HG03196 (cell line): ENCODE measurements at regions not wholly inside any gene's neighbourhood (a gene's known extent, or its start where the extent isn't known, plus 50 kb on each side); places are given as distances from the start of the nearest gene placed in this dataset.
"Not testable (repeated sequence)": the region's sequence is repeated elsewhere in the genome, so short reads cannot be mapped to it uniquely, and the experiment has no call there.

Experiments
- ATAC-seq: cut with Tn5 transposase; IDR thresholded peaks from one replicate; pipeline ENCODE4 v1.9.1; 2021; ENCODE audit not compliant: unreplicated experiment

DNA sequence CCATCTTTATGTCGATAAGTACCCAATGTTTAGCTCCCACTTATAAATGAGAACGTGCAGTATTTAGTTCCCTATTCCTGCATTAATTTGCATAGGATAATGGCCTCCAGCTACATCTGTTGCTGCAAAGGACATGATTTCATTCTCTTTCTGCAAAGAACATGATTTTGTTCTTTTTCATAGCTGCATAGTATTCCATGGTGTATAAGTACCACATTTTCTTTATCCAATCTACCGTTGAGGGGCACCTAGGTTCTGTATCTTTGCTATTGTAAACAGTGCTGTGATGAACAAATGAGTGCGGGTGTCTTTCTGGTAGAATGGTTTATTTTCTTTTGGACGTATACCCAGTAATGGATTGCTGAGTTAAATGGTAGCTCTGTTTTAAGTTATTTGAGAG, 63.0 kb downstream of the HLX start:
- ATAC-seq, result no peak

DNA sequence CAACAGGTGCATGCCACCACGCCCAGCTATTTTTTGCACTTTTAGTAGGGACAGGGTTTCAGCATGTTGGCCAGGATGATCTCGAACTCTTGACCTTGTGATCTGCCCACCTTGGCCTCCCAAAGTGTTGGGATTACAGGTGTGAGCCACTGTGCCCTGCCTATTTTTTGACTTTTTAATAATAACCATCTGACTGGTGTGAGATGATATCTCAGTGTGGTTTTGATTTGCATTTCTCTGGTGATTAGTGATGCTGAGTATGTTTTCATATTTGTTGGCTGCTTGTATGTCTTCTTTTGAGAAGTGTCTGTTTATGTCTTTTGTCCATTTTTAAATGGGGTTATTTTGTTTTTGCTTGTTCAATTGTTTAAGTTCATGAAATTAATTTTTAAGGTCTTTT, 63.7 kb downstream of the HLX start:
- not testable (repeated sequence) for ATAC-seq

DNA sequence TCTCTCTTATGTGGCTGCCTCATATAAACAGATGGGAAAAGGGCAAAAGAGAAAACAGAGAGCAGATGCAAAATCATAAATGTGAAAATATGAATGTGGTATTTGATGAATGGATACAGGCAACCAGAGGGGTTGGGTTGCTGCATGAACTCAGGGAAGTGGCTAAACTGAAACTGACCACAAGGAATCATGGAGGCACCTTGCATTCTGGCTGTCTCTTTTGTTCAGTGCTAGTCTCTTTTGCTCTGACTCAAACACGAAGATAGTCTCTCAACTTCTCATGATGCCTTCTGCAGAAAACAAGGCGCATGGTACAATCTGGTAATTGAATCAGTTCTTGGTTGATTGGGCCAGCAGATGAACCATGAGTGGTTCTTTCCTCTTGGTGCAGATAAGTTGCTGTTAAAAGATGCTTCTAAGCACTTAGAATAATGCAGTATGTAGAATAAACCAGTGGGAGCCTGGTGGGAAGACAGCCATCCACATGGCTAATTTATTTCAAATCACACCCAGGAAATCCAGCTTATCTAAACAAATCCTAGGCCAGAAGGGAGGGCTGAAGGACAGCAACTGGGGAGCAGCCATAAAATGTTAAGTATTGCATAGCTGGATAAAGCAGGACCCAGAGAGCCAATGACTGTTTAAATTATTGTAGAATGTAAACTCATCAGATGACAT, 64.2 kb downstream of the HLX start:
- no peak for ATAC-seq

DNA sequence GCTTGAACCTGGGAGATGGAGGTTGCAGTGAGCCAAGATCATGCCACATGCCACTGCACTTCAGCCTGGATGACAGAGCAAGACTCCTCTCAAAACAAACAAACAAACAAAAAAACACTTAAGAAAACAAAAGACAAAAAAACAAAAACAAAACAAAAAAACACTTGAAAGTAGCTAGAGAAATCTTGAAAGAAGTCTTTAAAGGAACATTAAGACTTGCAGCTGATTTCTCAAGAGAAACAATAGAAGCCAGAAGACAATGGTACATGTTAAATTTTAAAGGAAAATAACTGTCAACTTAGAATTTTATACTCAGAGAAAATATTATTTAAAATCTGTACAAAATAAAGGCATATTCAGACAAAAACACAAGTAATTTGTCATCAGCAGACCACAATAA, 71.3 kb downstream of the HLX start:
- no peak for ATAC-seq

DNA sequence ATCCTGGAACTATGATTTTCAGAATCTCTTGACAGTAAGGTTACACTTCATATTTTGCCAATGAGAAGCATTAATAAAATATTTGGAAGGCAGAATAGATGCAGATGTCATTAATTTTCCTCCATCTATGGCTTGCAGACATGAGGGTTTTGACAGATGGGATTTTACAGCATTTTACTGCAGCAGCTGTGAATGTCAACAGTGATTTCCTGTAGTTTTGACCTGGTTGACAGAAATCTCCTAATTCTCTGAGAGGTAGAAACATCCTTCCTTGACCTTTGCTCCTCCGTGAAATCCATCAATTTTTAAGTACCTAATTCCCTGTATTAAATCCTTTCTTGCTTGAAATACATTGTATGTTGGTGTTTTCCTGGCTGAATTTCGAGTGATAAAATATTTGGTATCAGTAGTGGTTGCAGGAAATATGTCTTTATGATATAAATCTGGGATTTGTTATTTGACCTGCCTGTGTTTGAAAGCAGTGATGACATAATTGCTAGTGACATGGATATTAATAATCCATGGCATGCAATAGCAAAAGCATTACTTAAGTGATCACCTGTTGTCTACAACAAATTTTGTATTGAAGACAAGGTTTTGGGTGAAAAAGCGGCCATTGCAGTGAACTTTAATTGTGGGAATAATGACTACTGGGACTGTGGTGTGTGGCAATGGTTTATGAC, 73.9 kb downstream of the HLX start:
- ATAC-seq, result no peak

DNA sequence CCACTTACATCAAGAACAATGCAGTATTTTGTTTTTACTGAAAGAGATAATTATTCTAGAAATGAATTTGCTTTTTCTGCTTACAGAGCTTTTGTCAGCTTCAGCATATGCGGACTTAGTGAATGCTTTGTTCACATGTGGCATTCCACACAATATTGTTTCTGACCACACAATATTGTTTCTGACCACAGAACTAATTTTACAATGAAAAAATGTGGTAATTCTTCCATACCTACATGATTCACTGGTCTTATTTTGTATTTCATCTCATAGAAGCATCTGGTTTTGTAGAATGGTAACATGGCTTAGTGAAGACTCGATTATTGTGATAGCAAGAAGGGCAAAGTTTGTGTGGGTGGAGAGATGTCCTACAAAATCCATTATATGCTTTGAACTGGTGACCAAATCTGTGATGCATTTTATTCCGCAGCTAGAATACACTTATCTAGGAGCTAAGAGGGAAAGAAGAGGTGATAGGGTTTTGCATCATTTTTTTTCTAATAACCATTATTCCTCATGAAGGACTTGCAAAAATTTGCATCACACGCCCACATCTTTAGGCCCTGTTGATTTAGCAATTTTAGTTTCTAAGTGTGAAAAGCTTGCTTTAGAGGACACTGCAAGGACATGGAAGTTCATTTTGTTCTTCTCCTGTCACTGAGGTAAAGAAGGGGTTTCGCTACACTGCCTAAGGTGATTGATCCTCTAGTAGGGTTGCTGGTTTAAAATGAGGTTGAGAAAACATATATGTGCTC, 75.3 kb downstream of the HLX start:
- ATAC-seq, result no peak

DNA sequence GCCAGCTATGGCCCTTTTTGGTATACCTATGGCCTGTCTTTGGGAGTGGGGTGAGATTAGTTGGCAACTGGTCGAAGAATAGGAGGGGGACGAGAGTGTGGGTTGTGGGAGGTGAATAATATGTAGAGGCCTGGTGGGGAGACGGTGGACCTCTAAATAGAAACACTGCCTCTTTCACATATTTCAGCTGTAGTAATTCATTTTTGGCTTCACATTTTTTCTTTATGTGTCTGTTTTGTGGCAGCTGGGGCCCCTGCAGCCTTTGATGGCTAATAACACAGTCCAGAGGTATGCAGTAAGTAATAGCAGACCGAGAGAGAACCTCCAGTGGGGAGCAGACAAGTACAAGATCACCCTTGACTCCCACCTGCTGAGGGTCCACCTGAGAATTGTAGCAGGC, 75.9 kb downstream of the HLX start:
- no peak for ATAC-seq

DNA sequence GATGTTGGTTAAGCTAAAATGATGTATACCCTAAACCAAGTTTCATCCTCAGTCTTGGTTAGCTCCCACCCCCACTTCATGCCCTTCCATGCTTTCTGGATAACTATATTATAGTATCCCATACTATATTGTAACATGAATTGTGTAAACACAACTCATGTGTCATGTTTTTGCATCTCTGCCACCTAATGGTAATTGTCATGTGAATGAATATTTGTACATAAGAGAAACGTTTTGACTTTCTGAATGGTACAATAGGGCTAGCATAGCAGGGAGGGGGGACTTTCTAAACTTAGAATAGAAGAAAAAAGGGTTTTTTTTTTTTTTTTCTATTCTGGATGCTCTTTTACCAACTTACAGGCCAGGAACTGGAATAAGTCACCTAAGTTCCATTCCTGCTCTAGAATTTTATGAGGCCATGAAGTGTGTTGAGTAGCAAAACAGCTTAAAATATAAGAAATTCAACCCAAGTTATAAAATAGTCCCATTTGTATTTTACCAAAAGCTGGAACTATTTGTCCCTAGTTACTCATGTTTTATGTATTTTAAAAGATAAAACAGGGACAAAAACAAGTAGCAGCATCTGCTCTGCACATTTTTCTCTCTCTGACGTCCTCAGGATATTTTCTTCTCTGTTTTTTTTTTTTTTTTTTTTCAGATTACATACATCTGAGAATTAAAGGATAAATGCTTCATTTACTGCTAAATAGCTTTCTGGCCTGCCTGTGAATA, 77.4 kb downstream of the HLX start:
- no peak for ATAC-seq

DNA sequence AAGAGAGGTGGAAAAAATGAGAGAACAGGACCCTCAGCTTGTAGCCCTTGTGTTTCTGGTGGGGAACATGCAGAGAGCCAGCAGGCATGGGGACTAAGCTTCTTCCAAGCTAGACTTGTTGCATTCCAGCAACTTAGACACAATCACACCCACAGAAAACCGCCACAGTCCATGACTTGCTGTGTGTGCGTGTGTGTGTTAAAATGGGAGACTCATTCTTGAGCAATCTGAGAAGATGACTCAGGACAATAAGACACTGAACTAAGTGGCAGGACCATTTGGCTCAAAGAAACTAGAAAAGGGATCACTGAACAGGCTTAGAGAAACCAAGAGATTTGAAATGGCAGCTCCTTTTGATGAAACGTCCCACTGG, 78.0 kb downstream of the HLX start:
- no peak for ATAC-seq

DNA sequence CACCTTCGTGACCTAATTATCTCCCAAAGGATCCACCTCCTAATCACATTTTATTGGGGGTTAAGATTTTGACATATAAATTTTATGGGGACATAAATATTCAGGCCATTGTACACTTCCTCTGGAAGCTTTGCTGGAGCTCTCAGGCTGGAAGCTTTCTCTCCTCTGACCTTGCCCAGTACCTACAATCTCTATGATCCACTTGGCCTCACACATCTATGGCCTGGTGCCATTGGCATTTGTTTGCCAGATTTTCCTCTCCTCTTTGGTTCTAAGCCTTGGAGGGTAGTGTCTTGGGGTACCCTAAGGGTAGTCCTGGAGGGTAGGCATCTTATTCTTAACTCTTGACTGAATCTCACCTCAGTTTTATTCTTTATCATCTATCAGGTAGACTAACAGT, 79.0 kb downstream of the HLX start:
- no peak for ATAC-seq

DNA sequence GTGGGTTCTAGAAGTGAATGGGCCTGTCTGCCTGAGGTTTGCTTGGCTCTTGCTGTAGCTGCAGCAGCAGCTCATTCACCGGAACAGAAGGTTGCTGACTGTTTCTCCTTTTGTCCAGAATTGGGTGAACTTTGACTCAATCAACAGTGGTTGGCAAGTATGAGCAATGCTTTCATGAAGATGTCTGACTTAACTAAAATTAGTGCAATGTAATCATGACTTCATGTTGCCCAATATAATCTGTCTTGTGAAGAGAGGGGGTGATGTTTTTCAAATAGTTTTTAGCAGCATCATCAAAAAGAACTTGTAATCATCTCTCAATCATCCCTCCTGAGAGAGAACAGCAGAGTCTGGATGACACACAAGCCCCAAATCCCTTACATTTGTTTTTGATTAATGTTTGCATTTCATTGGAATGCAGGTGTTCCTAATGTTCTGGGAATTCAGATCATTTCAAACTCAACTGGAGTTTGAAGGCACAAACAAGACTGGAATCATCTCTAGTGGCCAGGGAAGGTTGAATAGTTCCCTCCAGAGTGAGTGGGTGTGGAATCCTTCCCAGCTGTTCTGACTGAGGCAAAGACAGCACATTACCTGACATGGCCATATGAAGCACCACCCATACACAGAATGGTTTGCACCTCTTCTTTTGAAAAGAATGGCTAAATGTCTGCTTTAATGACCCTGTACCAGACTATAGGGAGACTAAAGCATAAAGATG, 82.9 kb downstream of the HLX start:
- no peak for ATAC-seq

DNA sequence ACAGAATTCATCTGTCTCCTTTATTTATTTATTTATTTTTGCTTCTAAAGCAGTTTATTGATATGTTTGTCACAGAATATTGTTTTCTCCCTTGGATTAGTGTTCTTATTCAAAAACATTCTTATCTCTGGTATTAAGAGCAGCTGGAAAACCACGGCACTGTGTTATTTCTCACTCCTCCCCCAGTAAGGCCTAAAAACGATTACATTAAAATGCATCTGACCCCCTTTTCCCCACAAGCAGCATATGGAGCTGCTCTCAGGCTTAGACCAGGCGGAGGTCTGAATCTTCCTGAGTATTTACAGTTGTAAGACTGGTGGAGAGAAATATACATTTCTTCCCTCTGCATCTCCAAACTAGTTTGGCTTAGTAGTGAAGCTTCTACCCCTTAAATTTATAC, 86.8 kb downstream of the HLX start:
- no peak for ATAC-seq

DNA sequence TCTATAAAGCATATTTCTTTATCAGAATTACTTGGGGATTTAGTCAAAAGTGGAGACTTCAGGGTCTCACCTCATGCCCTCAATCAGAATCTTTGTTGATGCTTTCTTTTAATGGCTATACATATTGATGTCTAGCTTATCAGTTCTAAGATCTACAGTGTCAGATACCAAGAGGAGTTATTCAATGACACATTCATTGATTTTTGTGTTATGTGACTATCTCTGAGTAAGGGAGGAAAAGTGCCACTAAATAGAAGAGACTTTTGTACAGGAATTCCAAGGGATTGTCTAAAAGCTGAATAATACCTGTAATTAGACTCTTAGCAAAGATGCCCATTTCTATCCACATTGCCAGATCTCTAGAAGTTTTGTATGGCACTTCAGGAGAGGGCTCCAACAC, 87.2 kb downstream of the HLX start:
- ATAC-seq, result no peak

DNA sequence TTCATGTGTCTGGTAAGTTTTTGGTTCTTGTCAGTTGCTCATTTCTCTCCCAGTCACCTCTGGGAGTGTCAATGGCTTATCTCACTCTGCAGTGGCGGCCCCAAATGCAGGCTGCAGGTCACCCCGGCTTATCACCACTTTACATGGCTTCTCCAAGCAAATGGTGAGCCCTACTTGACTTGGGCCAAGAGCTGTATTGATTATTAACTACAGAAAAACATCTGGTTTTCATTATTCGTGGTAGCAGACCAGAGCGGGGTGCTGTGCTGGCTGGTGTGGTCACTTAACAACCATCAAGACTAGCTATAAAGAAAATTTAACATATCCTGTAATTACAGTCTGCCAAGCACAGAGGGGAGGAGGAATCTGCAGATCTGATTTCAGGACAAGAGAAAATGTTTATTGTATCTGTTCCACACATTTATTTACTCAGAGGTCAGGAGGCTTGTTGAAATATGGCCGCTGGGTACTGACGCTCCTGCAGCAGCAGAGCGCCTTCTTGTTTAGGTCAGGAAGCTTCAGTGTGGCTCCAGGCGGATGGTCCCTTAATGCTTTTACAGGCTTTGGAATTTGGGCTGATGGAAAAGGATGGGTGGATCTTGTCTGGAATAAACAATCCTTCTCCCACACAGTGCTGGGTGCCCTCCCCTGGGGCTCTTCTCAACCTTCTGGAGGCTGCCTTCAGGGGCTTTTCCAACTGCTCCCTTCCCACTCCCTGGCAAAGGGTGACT, 87.8 kb downstream of the HLX start:
- ATAC-seq, result no peak

DNA sequence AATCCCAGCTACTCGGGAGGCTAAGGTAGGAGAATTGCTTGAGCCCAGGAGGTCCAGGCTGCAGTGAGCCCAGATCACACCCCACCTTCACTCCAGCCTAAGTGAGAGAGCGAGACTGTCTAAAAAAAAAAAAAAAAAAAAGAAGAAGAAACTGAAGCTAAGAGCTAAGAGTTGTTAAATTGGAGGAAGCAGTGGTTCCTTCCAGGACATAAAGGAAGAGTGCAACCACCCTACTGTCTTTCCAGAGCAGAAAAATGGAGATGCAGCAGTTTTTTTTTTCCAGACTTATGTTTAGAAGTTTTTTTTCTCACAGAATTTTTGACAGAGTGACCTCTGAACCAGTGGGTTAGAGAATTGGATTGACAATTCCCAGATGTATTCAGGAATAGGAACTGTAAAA, 88.7 kb downstream of the HLX start:
- ATAC-seq, result no peak

DNA sequence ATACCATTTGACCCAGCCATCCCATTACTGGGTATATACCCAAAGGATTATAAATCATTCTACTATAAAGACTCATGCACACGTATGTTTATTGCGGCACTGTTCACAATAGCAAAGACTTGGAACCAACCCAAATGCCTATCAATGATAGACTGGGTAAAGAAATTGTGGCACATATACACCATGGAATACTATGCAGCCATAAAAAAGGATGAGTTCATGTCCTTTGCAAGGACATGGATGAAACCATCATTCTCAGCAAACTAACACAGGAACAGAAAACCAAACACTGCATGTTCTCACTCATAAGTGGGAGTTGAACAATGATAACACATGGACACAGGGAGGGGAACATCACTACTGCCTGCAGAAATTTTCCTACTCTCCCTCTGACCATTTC, 90.0 kb downstream of the HLX start:
- ATAC-seq, result not testable (repeated sequence)

DNA sequence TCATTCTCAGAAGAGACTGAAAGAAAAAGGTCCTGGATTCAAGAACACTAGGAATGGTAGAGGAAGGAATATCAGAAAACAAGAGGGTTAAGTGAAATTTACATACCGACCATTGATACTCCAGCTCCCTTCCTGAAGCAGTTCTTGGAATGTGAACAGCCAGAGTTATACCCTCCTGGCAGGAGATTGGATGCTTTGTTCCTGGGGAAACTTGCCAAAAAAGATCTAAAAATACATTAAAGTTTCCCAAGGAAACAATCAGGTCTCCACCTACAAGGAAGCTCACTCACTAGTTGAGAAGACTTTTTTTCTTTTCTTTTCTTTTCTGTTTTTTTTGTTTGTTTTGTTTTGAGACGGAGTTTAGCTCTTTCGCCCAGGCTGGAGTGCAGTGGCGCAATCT, 91.1 kb downstream of the HLX start:
- ATAC-seq, result no peak

DNA sequence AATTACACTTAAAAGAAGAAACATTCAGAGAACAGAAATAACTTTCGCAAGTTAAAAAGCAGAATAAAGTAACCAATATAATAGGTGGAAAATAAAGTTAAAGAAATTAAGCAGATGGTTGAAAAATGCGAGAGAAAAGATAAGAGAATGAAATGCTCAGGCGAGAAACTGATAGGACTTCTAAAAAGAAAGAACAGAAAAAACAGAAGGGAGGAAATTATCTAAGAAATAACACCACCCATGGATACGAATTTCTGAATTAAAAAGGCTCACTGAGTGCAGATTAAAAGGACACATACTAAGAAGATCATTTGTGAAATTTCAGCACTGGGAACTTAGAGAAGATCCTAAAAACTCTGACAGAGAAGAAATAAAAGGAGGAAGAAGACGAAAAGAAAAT, 92.0 kb downstream of the HLX start:
- ATAC-seq, result no peak

DNA sequence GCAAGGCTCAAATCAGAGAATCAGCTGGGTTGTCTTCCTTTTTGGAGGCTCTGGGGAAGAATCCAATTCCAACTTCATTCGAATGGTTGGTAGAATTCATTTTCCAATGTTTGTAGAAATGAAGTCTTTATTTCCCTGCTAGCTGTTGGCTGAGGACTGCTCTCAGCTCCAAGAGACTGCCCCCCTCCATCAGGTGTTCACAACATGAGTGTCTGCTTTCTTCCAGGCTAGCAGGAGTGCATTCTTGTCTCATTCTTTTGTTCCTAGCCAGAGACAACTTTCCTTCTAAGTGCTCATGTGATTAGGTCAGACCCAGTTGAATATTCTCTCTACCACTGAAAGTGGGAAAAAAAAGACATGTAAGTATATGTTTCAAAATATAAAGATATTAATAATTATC, 95.2 kb downstream of the HLX start:
- no peak for ATAC-seq

DNA sequence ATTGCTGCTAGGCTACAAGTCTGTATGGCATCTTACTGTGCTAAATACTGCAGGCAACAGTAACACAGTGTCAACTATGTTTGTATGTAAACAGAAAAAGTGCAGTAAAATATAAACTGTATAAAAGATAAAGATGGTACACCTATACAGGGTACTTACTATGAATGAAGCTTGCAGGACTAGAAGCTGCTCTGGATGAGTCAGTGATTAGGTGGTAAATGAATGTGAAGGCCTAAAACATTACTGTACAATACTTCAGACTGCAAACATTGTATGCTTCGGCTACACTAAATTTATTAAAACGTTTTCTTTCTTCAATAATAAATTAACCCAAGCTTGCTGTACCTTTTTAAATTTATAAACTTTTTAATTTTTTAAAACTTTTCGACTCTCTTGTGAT, 97.1 kb downstream of the HLX start:
- no peak for ATAC-seq
